Pancreas (tissue), 10 donors: ENCODE measurements at regions not wholly inside any gene's neighbourhood (a gene's known extent, or its start where the extent isn't known, plus 50 kb on each side); places are given as distances from the start of the nearest gene placed in this dataset.

Experiments used
- ATAC-seq, 4 donors: fragments of 200-7000 bp; cut with Tn5 transposase; one replicate each; pipeline versions ENCODE4 v1.8.0 to v1.9.1; 2020; ENCODE audit warnings: mild to moderate bottlenecking in 4 of 4, moderate library complexity in 4 of 4
- DNase-seq, 6 donors: peaks; one replicate each; pipeline ENCODE4 v3.0.0-alpha.2; 2020
- FAIRE-seq: peaks from 2 replicates; lab custom pipeline; 2012; peaks lifted over from hg19 to GRCh38; lab: Jason Lieb, UNC
- H3K27ac ChIP-seq, 4 donors: fragments of 200-600 bp; sonication (generic); 1 replicate in 3 of 4; 2 replicates in 1 of 4; pipeline versions ENCODE4 v1.5.0 to v1.8.0; 2020
- H3K27me3 ChIP-seq, 4 donors: fragments of 200-600 bp; one replicate each; pipeline ENCODE4 v1.8.0; 2021
- H3K36me3 ChIP-seq, 3 donors: fragments of 200-600 bp; sonication (generic) in 1 of 3; one replicate each; pipeline versions ENCODE4 v1.5.0 to v1.8.0; 2020 to 2021
- H3K4me1 ChIP-seq, 3 donors: fragments of 200-600 bp; one replicate each; pipeline ENCODE4 v1.8.0; 2021
- H3K4me3 ChIP-seq, 4 donors: fragments of 200-600 bp; sonication (generic) in 2 of 4; one replicate each; pipeline versions ENCODE4 v1.5.0 to v1.8.0; 2020 to 2021
- H3K9me3 ChIP-seq, 4 donors: fragments of 200-600 bp; one replicate each; pipeline ENCODE4 v1.8.0; 2021
- CTCF ChIP-seq, 4 donors: fragments of 200-600 bp; sonication (generic) in 3 of 4; IDR thresholded peaks; one replicate each; pipeline versions ENCODE4 v1.5.0 to v1.8.0; 2021; ENCODE audit warnings: antibody characterized with exemption in 4 of 4
- WGBS, 2 donors: extraction: QIAGEN DNeasy Blood & Tissue Kit; methylation state at CpG; one replicate each; pipeline ENCODE4 v1.1.7; 2013; 5-methylcytosine and 5-hydroxymethylcytosine counted together
- intact Hi-C, 3 donors: fragments of 100-400 bp; cut with DNase I; formaldehyde crosslinking; loops; one replicate each; pipeline versions ENCODE4 v1.11.1 to v1.14.2; 2022
- donor health status: healthy with polysubstance abuse.
- donor health status: DM: no; HTN: no; CAD: no; lungs with moderate emphysema.
- donor health status: DM: no; HTN: no; CAD: no.
- donor health status: control.
- donor health status: control.
- donor health status: Bipolar disorder and iron deficiency.
- donor health status: DM: yes; HTN: yes; CAD: no.
- donor health status: DM: no; HTN: no; CAD: no.
- donor health status: DM: no; HTN: no; CAD: no.
- donor health status: DM: yes; HTN: yes; CAD: no.

GRCh38 chr16:60821661-60822060 lies 1214.6 kb downstream of the CDH8 start:
- Histone ChIP-seq H3K4me1 (no peaks in the 10 kb centered on the region), H3K27ac (no peak overlapping the region), H3K4me3 (no peak overlapping the region), H3K27me3 (no peaks in the 10 kb centered on the region), H3K9me3 (no peaks in the 10 kb centered on the region), H3K36me3 (no peaks in the 10 kb centered on the region)
- WGBS, 2 donors: 56 to 66% methylated on average over 2 of the region's 2 CpGs
- DNase-seq (no peak), ATAC-seq (no peak), FAIRE-seq (no peak)
- TF ChIP-seq CTCF (IDR thresholded peaks at IDR 0.05): no peak
- intact Hi-C loops: no loop called here

- Histone ChIP-seq H3K4me1 (no peaks in the 10 kb centered on the region), H3K9me3 (no peaks in the 10 kb centered on the region), H3K4me3 (no peak overlapping the region), H3K27ac (no peak overlapping the region), H3K27me3 (no peaks in the 10 kb centered on the region), H3K36me3 (no peaks in the 10 kb centered on the region)
- TF ChIP-seq CTCF (IDR thresholded peaks at IDR 0.05): no peak
- no peak for DNase-seq
- intact Hi-C loops: no loop called here
- FAIRE-seq: no peak
- no peak for ATAC-seq
- WGBS, 2 donors: 78 to 83% methylated on average over 2 of the region's 2 CpGs
Observed at GRCh38 chr16:60820361-60820760, 1215.9 kb downstream of the CDH8 start.

GRCh38 chr16:60818465-60818864 lies 1217.8 kb downstream of the CDH8 start:
- no peak for DNase-seq
- TF ChIP-seq CTCF (IDR thresholded peaks at IDR 0.05): no peak
- WGBS, 2 donors: 32 to 48% methylated on average over 1 of the region's 1 CpG
- no peak for FAIRE-seq
- Histone ChIP-seq H3K27ac (no peak overlapping the region), H3K9me3 (no peaks in the 10 kb centered on the region), H3K36me3 (no peaks in the 10 kb centered on the region), H3K4me3 (no peak overlapping the region), H3K27me3 (no peaks in the 10 kb centered on the region), H3K4me1 (no peaks in the 10 kb centered on the region)
- intact Hi-C loops: no loop called here
- no peak for ATAC-seq

GRCh38 chr16:60816461-60816860 lies 1219.8 kb downstream of the CDH8 start:
- DNase-seq (no peak), FAIRE-seq (no peak), ATAC-seq (no peak)
- Histone ChIP-seq H3K4me1 (no peaks in the 10 kb centered on the region), H3K4me3 (no peak overlapping the region), H3K27me3 (no peaks in the 10 kb centered on the region), H3K9me3 (no peaks in the 10 kb centered on the region), H3K27ac (no peak overlapping the region), H3K36me3 (no peaks in the 10 kb centered on the region)
- TF ChIP-seq CTCF (IDR thresholded peaks at IDR 0.05): no peak
- intact Hi-C loops: no loop called here
- WGBS, 2 donors: 68 to 88% methylated on average over 1 of the region's 1 CpG

GRCh38 chr16:60815865-60816264 lies 1220.4 kb downstream of the CDH8 start:
- WGBS, 2 donors: 42 to 47% methylated on average over 3 of the region's 3 CpGs
- intact Hi-C loops: no loop called here
- DNase-seq: no peak
- Histone ChIP-seq H3K9me3 (no peaks in the 10 kb centered on the region), H3K36me3 (no peaks in the 10 kb centered on the region), H3K4me1 (no peaks in the 10 kb centered on the region), H3K27ac (no peak overlapping the region), H3K4me3 (no peak overlapping the region), H3K27me3 (no peaks in the 10 kb centered on the region)
- no peak for FAIRE-seq
- no peak for ATAC-seq
- TF ChIP-seq CTCF (IDR thresholded peaks at IDR 0.05): no peak
